ENCODE measurements at regions not wholly inside any gene's neighbourhood (a gene's known extent, or its start where the extent isn't known, plus 50 kb on each side); places are given as distances from the start of the nearest gene placed in this dataset.

- Mint-ChIP-seq H3K4me3 (no peak overlapping the region), H3K27ac (no peak overlapping the region), H3K27me3 (peaks cover 0 to 15% (median 4%) of the 10 kb centered on the region in 5 donors), H3K4me1 (no peaks in the 10 kb centered on the region), H3K36me3 (peaks cover 0 to 3% (median 0%) of the 10 kb centered on the region in 5 donors), H3K9me3 (peaks cover 0 to 15% (median 7%) of the 10 kb centered on the region in 11 donors)
- no peaks in the 10 kb centered on the region for H3K27me3 ChIP-seq (ENCODE audit: control insufficient read depth in 2 of 2, insufficient read depth in 2 of 2, low read length in 2 of 2)
- no peak overlapping the region for H3K4me3 ChIP-seq (ENCODE audit: low read length)
- no peak for DNase-seq
- ChIA-PET CTCF (no interaction called here), POLR2A (no interaction called here)
- no peak for ATAC-seq
- H3K27ac ChIP-seq (ENCODE audit: low read depth, low read length) = no peak overlapping the region
- H3K9me3 ChIP-seq (ENCODE audit: control insufficient read depth in 2 of 3, low read length in 3 of 3) = no peaks in the 10 kb centered on the region
- intact Hi-C loops (cut with micrococcal nuclease) = no loop called here
- no peaks in the 10 kb centered on the region for H3K4me1 ChIP-seq (ENCODE audit: control insufficient read depth in 2 of 2, insufficient read depth in 2 of 2, low read length in 2 of 2)
- H3K36me3 ChIP-seq (ENCODE audit: control insufficient read depth in 2 of 3, insufficient read depth in 3 of 3, low read length in 3 of 3) = no peaks in the 10 kb centered on the region
These were observed 82.4 kb upstream of the TAS2R1 start for GRCh38 chr5:9712506-9712905.

DNA sequence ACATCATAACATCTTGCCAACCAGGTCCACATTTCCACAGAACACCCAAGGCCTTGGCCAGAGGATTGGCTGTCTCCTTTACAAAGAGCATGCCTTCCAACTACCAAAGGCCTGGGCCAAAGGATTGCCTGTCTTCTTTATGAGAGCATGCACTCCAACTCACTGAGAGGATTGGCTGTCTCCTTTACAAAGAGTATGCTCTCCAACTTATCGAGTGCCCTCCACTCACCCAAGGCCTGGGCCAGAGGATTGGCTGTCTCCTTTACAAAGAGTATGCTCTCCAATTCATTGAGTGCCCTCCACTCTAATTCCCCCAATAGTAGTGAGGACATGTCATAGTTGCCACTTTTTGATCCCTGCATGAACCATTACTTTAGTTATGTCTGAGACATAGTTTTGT, 79.9 kb upstream of the TAS2R1 start:
- no peaks in the 10 kb centered on the region for H3K4me1 ChIP-seq (ENCODE audit: control insufficient read depth in 2 of 2, insufficient read depth in 2 of 2, low read length in 2 of 2)
- no peaks in the 10 kb centered on the region for H3K9me3 ChIP-seq (ENCODE audit: control insufficient read depth in 2 of 3, low read length in 3 of 3)
- Mint-ChIP-seq H3K4me3 (no peak overlapping the region), H3K4me1 (no peaks in the 10 kb centered on the region), H3K9me3 (peaks cover 0 to 20% (median 8%) of the 10 kb centered on the region in 11 donors), H3K27ac (no peak overlapping the region), H3K36me3 (peaks cover 0 to 3% (median 0%) of the 10 kb centered on the region in 5 donors), H3K27me3 (peaks cover 0 to 6% (median 4%) of the 10 kb centered on the region in 5 donors)
- ChIA-PET POLR2A (no interaction called here), CTCF (no interaction called here)
- intact Hi-C loops (cut with micrococcal nuclease) = no loop called here
- ATAC-seq = no peak
- DNase-seq = no peak
- no peak overlapping the region for H3K4me3 ChIP-seq (ENCODE audit: low read length)
- no peaks in the 10 kb centered on the region for H3K36me3 ChIP-seq (ENCODE audit: control insufficient read depth in 2 of 3, insufficient read depth in 3 of 3, low read length in 3 of 3)
- no peak overlapping the region for H3K27ac ChIP-seq (ENCODE audit: low read depth, low read length)
- no peaks in the 10 kb centered on the region for H3K27me3 ChIP-seq (ENCODE audit: control insufficient read depth in 2 of 2, insufficient read depth in 2 of 2, low read length in 2 of 2)

- ChIA-PET POLR2A (no interaction called here), CTCF (no interaction called here)
- no peak overlapping the region for H3K4me3 ChIP-seq (ENCODE audit: low read length)
- Mint-ChIP-seq H3K4me1 (no peaks in the 10 kb centered on the region), H3K4me3 (no peak overlapping the region), H3K36me3 (peaks cover 0 to under 1% (median 0%) of the 10 kb centered on the region in 5 donors), H3K27ac (no peak overlapping the region), H3K9me3 (peaks cover 0 to 20% (median 8%) of the 10 kb centered on the region in 11 donors), H3K27me3 (peaks cover 0 to 2% (median 0%) of the 10 kb centered on the region in 5 donors)
- no peak overlapping the region for H3K27ac ChIP-seq (ENCODE audit: low read depth, low read length)
- H3K27me3 ChIP-seq (ENCODE audit: control insufficient read depth in 2 of 2, insufficient read depth in 2 of 2, low read length in 2 of 2) = no peaks in the 10 kb centered on the region
- H3K4me1 ChIP-seq (ENCODE audit: control insufficient read depth in 2 of 2, insufficient read depth in 2 of 2, low read length in 2 of 2) = no peaks in the 10 kb centered on the region
- no peaks in the 10 kb centered on the region for H3K9me3 ChIP-seq (ENCODE audit: control insufficient read depth in 2 of 3, low read length in 3 of 3)
- H3K36me3 ChIP-seq (ENCODE audit: control insufficient read depth in 2 of 3, insufficient read depth in 3 of 3, low read length in 3 of 3) = no peaks in the 10 kb centered on the region
- ATAC-seq (no peak), DNase-seq (no peak)
- intact Hi-C loops (cut with micrococcal nuclease) = no loop called here
These were observed 77.7 kb upstream of the TAS2R1 start for GRCh38 chr5:9707732-9708462.

DNA sequence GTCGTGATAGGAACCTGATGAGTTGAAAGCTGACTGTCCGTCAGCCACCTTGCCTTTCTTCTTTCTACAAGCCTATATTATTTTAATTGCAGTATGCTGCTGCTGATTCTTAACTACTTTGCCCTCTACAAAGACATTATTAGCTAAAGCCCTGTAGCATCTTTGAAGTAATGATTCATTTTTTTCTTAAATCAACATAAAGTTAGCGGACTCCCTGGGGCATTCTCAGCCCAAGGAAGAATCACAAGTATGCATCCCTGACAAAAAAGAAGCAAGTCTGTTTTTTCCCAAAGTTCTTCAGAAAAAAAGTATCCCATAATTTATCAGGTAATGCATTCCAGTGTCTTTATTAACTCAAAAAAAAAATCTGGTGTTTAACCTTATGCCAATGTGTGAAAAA, 69.5 kb upstream of the TAS2R1 start:
- Mint-ChIP-seq H3K9me3 (peaks cover 0 to 17% (median 2%) of the 10 kb centered on the region in 11 donors), H3K36me3 (no peaks in the 10 kb centered on the region), H3K27ac (no peak overlapping the region), H3K4me1 (no peaks in the 10 kb centered on the region), H3K27me3 (no peaks in the 10 kb centered on the region), H3K4me3 (no peak overlapping the region)
- Histone ChIP-seq H3K9me3 (ENCODE audit: control insufficient read depth in 2 of 3, low read length in 3 of 3) (no peaks in the 10 kb centered on the region), H3K4me3 (ENCODE audit: low read length) (no peak overlapping the region), H3K4me1 (ENCODE audit: control insufficient read depth in 2 of 2, insufficient read depth in 2 of 2, low read length in 2 of 2) (no peaks in the 10 kb centered on the region), H3K27ac (ENCODE audit: low read depth, low read length) (no peak overlapping the region), H3K27me3 (ENCODE audit: control insufficient read depth in 2 of 2, insufficient read depth in 2 of 2, low read length in 2 of 2) (no peaks in the 10 kb centered on the region), H3K36me3 (ENCODE audit: control insufficient read depth in 2 of 3, insufficient read depth in 3 of 3, low read length in 3 of 3) (no peaks in the 10 kb centered on the region)
- no peak for ATAC-seq
- CTCF ChIA-PET = no interaction called here
- intact Hi-C loops (cut with micrococcal nuclease) = no loop called here
- POLR2A ChIA-PET = no interaction called here
- no peak for DNase-seq

DNA sequence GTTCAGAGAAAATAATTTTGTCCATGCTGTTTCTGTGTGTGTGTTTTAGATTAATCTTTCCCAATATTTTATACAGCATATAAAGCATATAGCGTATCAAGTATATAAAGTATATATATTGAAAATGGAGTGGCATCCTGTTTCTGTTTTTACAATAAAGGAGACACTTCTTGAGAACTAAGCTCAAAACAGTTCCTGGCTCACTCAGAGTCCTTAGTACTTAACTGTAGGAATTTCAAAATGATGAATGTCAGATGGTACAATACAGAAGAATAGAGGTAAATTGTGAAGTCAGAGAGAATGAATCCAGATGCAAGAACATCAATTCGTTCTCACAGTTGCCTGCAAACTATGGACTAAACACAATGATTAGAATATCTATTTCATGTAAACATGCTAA, 68.7 kb upstream of the TAS2R1 start:
- no peak overlapping the region for H3K4me3 Mint-ChIP-seq
- Histone ChIP-seq H3K4me3 (ENCODE audit: low read length) (no peak overlapping the region), H3K27ac (ENCODE audit: low read depth, low read length) (no peak overlapping the region), H3K4me1 (ENCODE audit: control insufficient read depth in 2 of 2, insufficient read depth in 2 of 2, low read length in 2 of 2) (no peaks in the 10 kb centered on the region), H3K36me3 (ENCODE audit: control insufficient read depth in 2 of 3, insufficient read depth in 3 of 3, low read length in 3 of 3) (no peaks in the 10 kb centered on the region), H3K9me3 (ENCODE audit: control insufficient read depth in 2 of 3, low read length in 3 of 3) (no peaks in the 10 kb centered on the region), H3K27me3 (ENCODE audit: control insufficient read depth in 2 of 2, insufficient read depth in 2 of 2, low read length in 2 of 2) (no peaks in the 10 kb centered on the region)
- no peaks in the 10 kb centered on the region for H3K27me3 Mint-ChIP-seq
- peaks cover 0 to 17% (median 2%) of the 10 kb centered on the region in 11 donors for H3K9me3 Mint-ChIP-seq
- ChIA-PET CTCF (no interaction called here), POLR2A (no interaction called here)
- no peaks in the 10 kb centered on the region for H3K4me1 Mint-ChIP-seq
- ATAC-seq (no peak), DNase-seq (no peak)
- H3K27ac Mint-ChIP-seq = no peak overlapping the region
- H3K36me3 Mint-ChIP-seq = no peaks in the 10 kb centered on the region
- intact Hi-C loops (cut with micrococcal nuclease) = no loop called here

- no peak for DNase-seq
- Mint-ChIP-seq H3K27ac (no peak overlapping the region), H3K4me3 (no peak overlapping the region), H3K4me1 (no peaks in the 10 kb centered on the region), H3K27me3 (no peaks in the 10 kb centered on the region), H3K9me3 (peaks cover 0 to 16% (median 2%) of the 10 kb centered on the region in 11 donors), H3K36me3 (no peaks in the 10 kb centered on the region)
- POLR2A ChIA-PET = no interaction called here
- H3K27ac ChIP-seq (ENCODE audit: low read depth, low read length) = no peak overlapping the region
- H3K9me3 ChIP-seq (ENCODE audit: control insufficient read depth in 2 of 3, low read length in 3 of 3) = no peaks in the 10 kb centered on the region
- CTCF ChIA-PET = no interaction called here
- H3K4me1 ChIP-seq (ENCODE audit: control insufficient read depth in 2 of 2, insufficient read depth in 2 of 2, low read length in 2 of 2) = no peaks in the 10 kb centered on the region
- no peak overlapping the region for H3K4me3 ChIP-seq (ENCODE audit: low read length)
- intact Hi-C loops (cut with micrococcal nuclease) = no loop called here
- H3K36me3 ChIP-seq (ENCODE audit: control insufficient read depth in 2 of 3, insufficient read depth in 3 of 3, low read length in 3 of 3) = no peaks in the 10 kb centered on the region
- no peaks in the 10 kb centered on the region for H3K27me3 ChIP-seq (ENCODE audit: control insufficient read depth in 2 of 2, insufficient read depth in 2 of 2, low read length in 2 of 2)
- no peak for ATAC-seq
These were observed 68.1 kb upstream of the TAS2R1 start for GRCh38 chr5:9698125-9698826.

GRCh38 chr5:9692576-9692975, 62.4 kb upstream of the TAS2R1 start:
- POLR2A ChIA-PET = no interaction called here

More at GRCh38 chr5:9692576-9692975, 62.4 kb upstream of the TAS2R1 start:
- Mint-ChIP-seq H3K36me3 (no peaks in the 10 kb centered on the region), H3K27me3 (peaks cover 0 to 13% (median 0%) of the 10 kb centered on the region in 5 donors), H3K27ac (no peak overlapping the region), H3K9me3 (peaks cover 0 to 5% (median 0%) of the 10 kb centered on the region in 11 donors), H3K4me1 (no peaks in the 10 kb centered on the region), H3K4me3 (no peak overlapping the region)
- ATAC-seq (no peak), DNase-seq (no peak)
- Histone ChIP-seq H3K4me3 (ENCODE audit: low read length) (no peak overlapping the region), H3K27ac (ENCODE audit: low read depth, low read length) (no peak overlapping the region), H3K27me3 (ENCODE audit: control insufficient read depth in 2 of 2, insufficient read depth in 2 of 2, low read length in 2 of 2) (no peaks in the 10 kb centered on the region), H3K4me1 (ENCODE audit: control insufficient read depth in 2 of 2, insufficient read depth in 2 of 2, low read length in 2 of 2) (no peaks in the 10 kb centered on the region), H3K36me3 (ENCODE audit: control insufficient read depth in 2 of 3, insufficient read depth in 3 of 3, low read length in 3 of 3) (no peaks in the 10 kb centered on the region), H3K9me3 (ENCODE audit: control insufficient read depth in 2 of 3, low read length in 3 of 3) (no peaks in the 10 kb centered on the region)
- intact Hi-C loops (cut with micrococcal nuclease) = no loop called here
- CTCF ChIA-PET = interaction anchor here (0.9 kb wide), 1 partner anchor 25 kb away, joined by 3 read pairs; no protein-coding TSS in a partner anchor
